Naive B cell (primary cell): ENCODE measurements at regions not wholly inside any gene's neighbourhood (a gene's known extent, or its start where the extent isn't known, plus 50 kb on each side); places are given as distances from the start of the nearest gene placed in this dataset.

Source experiments
- ATAC-seq, 2 donors: fragments of 150-1000 bp; cut with Tn5 transposase; 2 replicates each; pipeline ENCODE4 v1.10.0; 2021; ENCODE audit warnings: low read depth in 2 of 2, mild to moderate bottlenecking in 2 of 2, moderate library complexity in 2 of 2
- DNase-seq: peaks from one replicate; pipeline ENCODE4 v3.0.0; 2022
- H3K27ac Mint-ChIP-seq, 6 donors: one replicate each; pipeline ENCODE4 v1.8.0; 2020 to 2022; ENCODE audit warnings: mild to moderate bottlenecking in 6 of 6, mixed read lengths in 6 of 6, moderate library complexity in 5 of 6, inconsistent platforms in 2 of 6
- H3K27me3 Mint-ChIP-seq, 3 donors: one replicate each; pipeline ENCODE4 v1.8.0; 2021 to 2022; ENCODE audit warnings: mixed read lengths in 3 of 3, mild to moderate bottlenecking in 1 of 3
- H3K36me3 Mint-ChIP-seq, 2 donors: one replicate each; pipeline ENCODE4 v1.8.0; 2020 to 2022; ENCODE audit warnings: mixed read lengths in 2 of 2, inconsistent platforms in 1 of 2, mild to moderate bottlenecking in 1 of 2
- H3K4me1 Mint-ChIP-seq, 3 donors: one replicate each; pipeline ENCODE4 v1.8.0; 2020 to 2022; ENCODE audit warnings: mixed read lengths in 3 of 3, inconsistent platforms in 1 of 3, mild to moderate bottlenecking in 1 of 3, moderate library complexity in 1 of 3
- H3K4me3 Mint-ChIP-seq, 8 donors: one replicate each; pipeline ENCODE4 v1.8.0; 2020 to 2022; ENCODE audit warnings: mild to moderate bottlenecking in 8 of 8, mixed read lengths in 8 of 8, moderate library complexity in 8 of 8, inconsistent platforms in 2 of 8
- H3K9me3 Mint-ChIP-seq, 7 donors: one replicate each; pipeline ENCODE4 v1.8.0; 2020 to 2022; ENCODE audit warnings: mixed read lengths in 7 of 7, mild to moderate bottlenecking in 5 of 7, inconsistent platforms in 2 of 7, moderate library complexity in 1 of 7

- peaks cover 0 to 4% (median 2%) of the 10 kb centered on the region in 7 donors for H3K9me3 Mint-ChIP-seq
- H3K4me3 Mint-ChIP-seq = no peak overlapping the region
- ATAC-seq = no peak
- H3K27me3 Mint-ChIP-seq = no peaks in the 10 kb centered on the region
- H3K27ac Mint-ChIP-seq = no peak overlapping the region
- H3K4me1 Mint-ChIP-seq = no peaks in the 10 kb centered on the region
- no peak for DNase-seq
- H3K36me3 Mint-ChIP-seq = no peaks in the 10 kb centered on the region
These were observed 1925.6 kb downstream of the EFNA5 start for GRCh38 chr5:105745111-105745510.

- Mint-ChIP-seq H3K4me3 (no peak overlapping the region), H3K36me3 (no peaks in the 10 kb centered on the region), H3K27ac (no peak overlapping the region), H3K9me3 (peaks cover 0 to 4% (median 2%) of the 10 kb centered on the region in 7 donors), H3K4me1 (no peaks in the 10 kb centered on the region), H3K27me3 (no peaks in the 10 kb centered on the region)
- ATAC-seq = no peak
- no peak for DNase-seq
These were observed 1930.5 kb downstream of the EFNA5 start for GRCh38 chr5:105740242-105740641.

GRCh38 chr5:105739732-105740131, 1931.0 kb downstream of the EFNA5 start:
- Mint-ChIP-seq H3K36me3 (no peaks in the 10 kb centered on the region), H3K27ac (no peak overlapping the region), H3K9me3 (peaks cover 1 to 4% (median 2%) of the 10 kb centered on the region in 7 donors), H3K27me3 (no peaks in the 10 kb centered on the region), H3K4me3 (no peak overlapping the region), H3K4me1 (no peaks in the 10 kb centered on the region)
- ATAC-seq (no peak), DNase-seq (no peak)

DNA sequence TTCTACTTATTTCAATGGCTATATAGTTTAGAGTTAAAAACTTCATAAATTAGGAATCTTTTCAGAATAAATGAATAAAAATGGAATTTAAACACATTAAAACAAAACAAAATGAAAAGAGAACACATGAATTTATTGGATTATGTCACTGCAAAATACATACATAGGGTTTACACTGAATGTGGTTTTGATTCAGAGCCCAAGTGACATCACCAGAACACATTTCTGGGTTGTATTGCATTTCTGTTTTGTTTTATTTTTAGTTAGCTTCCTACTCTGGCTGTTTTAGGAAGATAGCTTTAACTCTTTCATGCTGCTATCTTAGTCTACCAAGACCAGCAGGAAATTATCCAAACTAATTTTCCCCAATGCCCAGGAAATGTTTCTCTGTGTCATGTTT, 1935.0 kb downstream of the EFNA5 start:
- Mint-ChIP-seq H3K36me3 (no peaks in the 10 kb centered on the region), H3K4me1 (no peaks in the 10 kb centered on the region), H3K9me3 (peaks cover 1 to 5% (median 4%) of the 10 kb centered on the region in 7 donors), H3K4me3 (no peak overlapping the region), H3K27ac (no peak overlapping the region), H3K27me3 (no peaks in the 10 kb centered on the region)
- ATAC-seq (no peak), DNase-seq (no peak)

DNA sequence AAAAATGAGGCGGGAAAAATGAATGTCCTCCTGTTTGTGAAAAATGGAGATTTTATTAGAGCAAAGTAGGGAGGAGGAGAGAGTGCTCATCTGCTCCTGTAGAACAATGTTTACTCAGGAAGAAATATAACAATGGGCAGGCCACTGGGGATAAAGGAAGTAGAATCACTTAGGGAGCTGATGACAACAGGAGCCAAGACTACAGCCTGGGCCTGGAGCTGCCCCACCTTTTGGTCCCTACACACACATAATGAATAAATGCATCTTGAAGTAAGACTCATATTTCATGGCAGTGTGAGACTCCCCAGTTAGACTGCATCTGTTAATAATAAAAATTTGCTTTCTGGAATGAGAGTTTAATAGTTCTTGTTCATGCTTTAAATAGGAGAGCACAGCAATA, 1939.8 kb downstream of the EFNA5 start:
- Mint-ChIP-seq H3K4me1 (no peaks in the 10 kb centered on the region), H3K9me3 (peaks cover 0 to 5% (median 1%) of the 10 kb centered on the region in 7 donors), H3K27me3 (no peaks in the 10 kb centered on the region), H3K4me3 (no peak overlapping the region), H3K36me3 (no peaks in the 10 kb centered on the region), H3K27ac (no peak overlapping the region)
- DNase-seq = no peak
- no peak for ATAC-seq

- Mint-ChIP-seq H3K4me3 (no peak overlapping the region), H3K27ac (no peak overlapping the region), H3K9me3 (peaks cover 0 to 9% (median 3%) of the 10 kb centered on the region in 7 donors), H3K4me1 (no peaks in the 10 kb centered on the region), H3K36me3 (no peaks in the 10 kb centered on the region), H3K27me3 (no peaks in the 10 kb centered on the region)
- ATAC-seq = no peak
- no peak for DNase-seq
These were observed 1944.6 kb downstream of the EFNA5 start for GRCh38 chr5:105726093-105726492.

GRCh38 chr5:105708442-105708841, 1962.3 kb downstream of the EFNA5 start:
- Mint-ChIP-seq H3K4me3 (no peak overlapping the region), H3K4me1 (no peaks in the 10 kb centered on the region), H3K27ac (no peak overlapping the region), H3K9me3 (peaks cover 0 to 12% (median 6%) of the 10 kb centered on the region in 7 donors), H3K36me3 (no peaks in the 10 kb centered on the region), H3K27me3 (no peaks in the 10 kb centered on the region)
- no peak for DNase-seq
- ATAC-seq = no peak

GRCh38 chr5:105702323-105702722, 1968.4 kb downstream of the EFNA5 start:
- peaks cover 2 to 25% (median 12%) of the 10 kb centered on the region in 7 donors for H3K9me3 Mint-ChIP-seq
- H3K4me1 Mint-ChIP-seq = no peaks in the 10 kb centered on the region
- DNase-seq (no peak), ATAC-seq (no peak)
- no peak overlapping the region for H3K4me3 Mint-ChIP-seq
- no peaks in the 10 kb centered on the region for H3K27me3 Mint-ChIP-seq
- H3K27ac Mint-ChIP-seq = no peak overlapping the region
- H3K36me3 Mint-ChIP-seq = peaks cover 0 to 5% of the 10 kb centered on the region in 2 donors

DNA sequence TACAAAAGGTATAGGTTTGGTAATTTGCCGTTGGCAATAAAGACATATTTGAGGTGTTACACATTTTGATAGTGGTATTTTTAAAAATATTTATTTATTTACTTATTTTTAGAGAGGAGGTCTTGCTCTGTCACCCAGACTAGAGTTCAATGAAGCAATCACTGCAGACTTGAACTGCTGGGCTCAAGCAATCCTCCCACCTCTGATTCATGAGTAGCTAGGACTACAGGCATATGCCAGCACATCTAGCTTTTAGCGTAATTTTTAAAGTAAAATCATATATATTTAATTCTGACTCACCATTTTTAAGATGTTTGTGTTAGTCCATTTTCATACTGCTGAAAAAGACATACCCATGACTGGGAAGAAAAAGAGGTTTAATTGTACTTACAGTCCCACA, 1974.3 kb downstream of the EFNA5 start:
- H3K27me3 Mint-ChIP-seq = no peaks in the 10 kb centered on the region
- H3K4me3 Mint-ChIP-seq = no peak overlapping the region
- no peak for ATAC-seq
- H3K27ac Mint-ChIP-seq = no peak overlapping the region
- H3K9me3 Mint-ChIP-seq = peaks cover 0 to 11% (median 8%) of the 10 kb centered on the region in 7 donors
- peaks cover 0 to 5% of the 10 kb centered on the region in 2 donors for H3K36me3 Mint-ChIP-seq
- H3K4me1 Mint-ChIP-seq = no peaks in the 10 kb centered on the region
- no peak for DNase-seq

DNA sequence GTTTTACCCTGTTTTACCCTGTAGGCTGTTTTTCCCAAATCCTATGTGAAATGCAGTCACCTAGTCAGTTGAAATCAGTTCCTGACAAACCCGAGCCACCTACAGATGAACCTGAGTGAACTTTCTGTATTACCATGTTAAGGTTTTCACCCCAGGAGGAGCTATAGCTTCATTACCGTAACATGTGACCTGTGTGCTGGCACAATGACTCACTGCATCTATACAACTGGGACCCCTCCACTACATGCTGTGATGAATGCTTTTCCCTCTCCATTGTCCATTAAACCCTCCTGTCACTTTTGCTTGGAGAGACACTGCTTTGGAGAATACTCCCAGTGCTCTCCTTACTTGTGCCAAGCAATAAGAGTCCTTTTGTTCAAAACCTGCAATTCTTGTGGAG, 1974.8 kb downstream of the EFNA5 start:
- no peak overlapping the region for H3K27ac Mint-ChIP-seq
- DNase-seq (no peak), ATAC-seq (no peak)
- no peak overlapping the region for H3K4me3 Mint-ChIP-seq
- peaks cover 0 to 5% of the 10 kb centered on the region in 2 donors for H3K36me3 Mint-ChIP-seq
- peaks cover 0 to 9% (median 5%) of the 10 kb centered on the region in 7 donors for H3K9me3 Mint-ChIP-seq
- no peaks in the 10 kb centered on the region for H3K27me3 Mint-ChIP-seq
- no peaks in the 10 kb centered on the region for H3K4me1 Mint-ChIP-seq

DNA sequence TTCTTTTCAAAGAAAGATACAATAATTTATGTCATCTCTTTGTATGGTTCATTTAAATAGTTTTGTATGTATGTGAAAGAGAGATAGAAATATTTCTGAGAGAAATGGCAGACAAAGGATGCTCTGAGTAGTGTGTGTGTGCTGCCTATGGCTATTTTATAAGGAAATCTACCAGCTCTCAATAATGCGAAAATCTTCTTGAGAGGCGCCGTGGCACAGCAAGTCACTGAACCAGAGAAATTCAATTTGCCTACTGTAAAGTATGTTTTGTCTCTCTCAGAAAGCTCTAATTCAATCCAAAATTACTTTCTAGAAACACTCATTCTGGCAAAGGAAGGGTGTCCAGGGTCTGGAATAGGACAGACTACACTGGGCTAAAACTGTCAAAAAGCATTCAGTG, 1981.1 kb downstream of the EFNA5 start:
- Mint-ChIP-seq H3K36me3 (no peaks in the 10 kb centered on the region), H3K9me3 (no peaks in the 10 kb centered on the region), H3K4me1 (no peaks in the 10 kb centered on the region), H3K27me3 (no peaks in the 10 kb centered on the region), H3K4me3 (no peak overlapping the region), H3K27ac (no peak overlapping the region)
- ATAC-seq (no peak), DNase-seq (no peak)

GRCh38 chr5:105688227-105688792, 1982.4 kb downstream of the EFNA5 start:
- no peaks in the 10 kb centered on the region for H3K27me3 Mint-ChIP-seq
- no peak for ATAC-seq
- H3K36me3 Mint-ChIP-seq = no peaks in the 10 kb centered on the region
- no peak overlapping the region for H3K4me3 Mint-ChIP-seq
- peaks cover 0 to 4% (median 0%) of the 10 kb centered on the region in 7 donors for H3K9me3 Mint-ChIP-seq
- H3K27ac Mint-ChIP-seq = no peak overlapping the region
- H3K4me1 Mint-ChIP-seq = no peaks in the 10 kb centered on the region
- no peak for DNase-seq

DNA sequence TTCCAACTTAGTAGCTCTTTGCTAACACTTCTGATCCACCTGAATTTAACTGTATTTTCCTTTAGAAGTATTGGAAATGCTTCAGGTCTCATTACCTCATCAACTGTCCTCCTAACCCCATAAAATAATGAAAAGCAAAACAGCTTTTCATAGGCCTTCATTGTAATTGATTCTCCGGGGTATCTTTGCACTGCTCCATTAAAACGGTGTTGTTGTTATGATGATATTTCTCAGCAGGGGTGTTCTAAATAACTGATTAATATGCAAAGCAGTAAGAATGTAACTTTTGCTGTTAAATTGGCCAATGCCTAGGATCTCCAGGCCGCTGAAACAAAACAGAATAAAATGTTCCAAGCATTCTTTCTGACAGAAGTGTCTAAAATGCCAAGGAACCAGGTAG, 1983.2 kb downstream of the EFNA5 start:
- ATAC-seq = no peak
- peaks cover 0 to 4% (median 0%) of the 10 kb centered on the region in 7 donors for H3K9me3 Mint-ChIP-seq
- DNase-seq = no peak
- no peak overlapping the region for H3K27ac Mint-ChIP-seq
- H3K4me3 Mint-ChIP-seq = no peak overlapping the region
- no peaks in the 10 kb centered on the region for H3K36me3 Mint-ChIP-seq
- H3K4me1 Mint-ChIP-seq = no peaks in the 10 kb centered on the region
- no peaks in the 10 kb centered on the region for H3K27me3 Mint-ChIP-seq

GRCh38 chr5:105685884-105686283, 1984.9 kb downstream of the EFNA5 start:
- Mint-ChIP-seq H3K27ac (no peak overlapping the region), H3K27me3 (no peaks in the 10 kb centered on the region), H3K4me3 (no peak overlapping the region), H3K9me3 (peaks cover 0 to 9% (median 0%) of the 10 kb centered on the region in 7 donors), H3K36me3 (no peaks in the 10 kb centered on the region), H3K4me1 (no peaks in the 10 kb centered on the region)
- DNase-seq (no peak), ATAC-seq (no peak)

GRCh38 chr5:105684799-105685198, 1985.9 kb downstream of the EFNA5 start:
- no peaks in the 10 kb centered on the region for H3K36me3 Mint-ChIP-seq
- H3K4me1 Mint-ChIP-seq = no peaks in the 10 kb centered on the region
- H3K27me3 Mint-ChIP-seq = no peaks in the 10 kb centered on the region
- H3K27ac Mint-ChIP-seq = no peak overlapping the region
- peaks cover 0 to 9% (median 0%) of the 10 kb centered on the region in 7 donors for H3K9me3 Mint-ChIP-seq
- no peak overlapping the region for H3K4me3 Mint-ChIP-seq
- ATAC-seq (no peak), DNase-seq (no peak)
